ES-I3 (cell line): ENCODE measurements at regions not wholly inside any gene's neighbourhood (a gene's known extent, or its start where the extent isn't known, plus 50 kb on each side); places are given as distances from the start of the nearest gene placed in this dataset.
"Not testable (repeated sequence)": the region's sequence is repeated elsewhere in the genome, so short reads cannot be mapped to it uniquely, and the experiment has no call there.

ENCODE experiments used
- H3K36me3 ChIP-seq: 2 replicates; pipeline ENCODE4 v1.6.1; 2013; ENCODE audit warnings: mild to moderate bottlenecking, low read length, control low read depth, moderate library complexity; ENCODE audit not compliant: insufficient read depth
- H3K4me1 ChIP-seq: 2 replicates; pipeline ENCODE4 v1.6.1; 2013; ENCODE audit warnings: mild to moderate bottlenecking, control low read depth, low read length; ENCODE audit not compliant: insufficient read depth
- H3K9ac ChIP-seq: 2 replicates; pipeline ENCODE4 v1.6.1; 2013; ENCODE audit warnings: low read depth, mild to moderate bottlenecking, low read length, moderate library complexity
- H3K9me3 ChIP-seq: 2 replicates; pipeline ENCODE4 v1.6.1; 2013; ENCODE audit warnings: mild to moderate bottlenecking, low read length, moderate library complexity; ENCODE audit not compliant: control insufficient read depth, insufficient read depth

- Histone ChIP-seq H3K4me1 (no peaks in the 10 kb centered on the region), H3K36me3 (no peaks in the 10 kb centered on the region), H3K9ac (no peak overlapping the region), H3K9me3 (no peaks in the 10 kb centered on the region)
Measured at GRCh38 chr10:78605800-78606350, 462.9 kb upstream of the ZMIZ1 start.

GRCh38 chr10:78606766-78607165 lies 462.0 kb upstream of the ZMIZ1 start:
- H3K36me3 ChIP-seq, H3K9ac ChIP-seq, H3K9me3 ChIP-seq, H3K4me1 ChIP-seq: not testable (repeated sequence)

DNA sequence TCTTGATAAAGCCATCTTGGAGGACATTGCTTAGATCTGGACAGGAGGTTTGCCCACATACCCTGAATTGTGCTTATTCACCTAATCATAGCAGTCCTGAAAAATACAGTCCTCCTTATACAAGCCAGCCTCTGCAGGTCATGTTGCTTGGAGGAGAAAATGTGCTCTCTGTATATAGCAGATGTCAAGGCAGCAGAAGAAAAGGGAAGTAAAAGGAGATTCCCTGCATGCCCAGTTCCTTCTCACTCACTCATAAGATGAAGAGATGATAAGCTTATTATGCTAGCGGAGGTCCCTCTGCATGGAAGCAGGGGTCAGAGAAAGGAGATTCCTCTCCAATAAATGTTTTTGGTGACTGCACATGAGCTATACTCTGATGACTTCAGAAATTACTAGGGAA lies 458.8 kb upstream of the ZMIZ1 start:
- Histone ChIP-seq H3K9ac (no peak overlapping the region), H3K9me3 (no peaks in the 10 kb centered on the region), H3K36me3 (no peaks in the 10 kb centered on the region), H3K4me1 (no peaks in the 10 kb centered on the region)

GRCh38 chr10:78613132-78613531 lies 455.6 kb upstream of the ZMIZ1 start:
- no peak overlapping the region for H3K9ac ChIP-seq
- H3K9me3 ChIP-seq: no peaks in the 10 kb centered on the region
- H3K4me1 ChIP-seq: no peaks in the 10 kb centered on the region
- H3K36me3 ChIP-seq: no peaks in the 10 kb centered on the region

DNA sequence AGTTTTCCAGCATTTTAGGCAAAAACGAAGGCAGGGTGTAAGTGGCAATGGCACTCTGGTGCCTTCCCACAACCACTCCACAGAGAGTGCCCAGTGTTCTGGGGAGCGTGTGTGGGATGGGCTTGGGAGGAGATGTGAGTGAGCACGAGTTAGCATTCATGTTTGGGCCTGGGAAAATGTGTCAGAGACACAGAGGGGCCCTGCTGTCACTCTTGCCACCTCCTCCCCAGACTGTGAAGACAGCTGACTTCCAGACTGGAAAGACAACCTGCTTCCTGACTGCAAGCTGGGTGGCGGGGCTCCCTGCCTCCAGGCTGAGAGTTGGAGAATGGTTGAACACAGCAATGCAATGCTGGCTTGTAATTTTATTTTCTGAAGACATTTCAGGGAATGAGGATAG lies 454.5 kb upstream of the ZMIZ1 start:
- no peak overlapping the region for H3K9ac ChIP-seq
- H3K9me3 ChIP-seq: no peaks in the 10 kb centered on the region
- no peaks in the 10 kb centered on the region for H3K36me3 ChIP-seq
- H3K4me1 ChIP-seq: no peaks in the 10 kb centered on the region

DNA sequence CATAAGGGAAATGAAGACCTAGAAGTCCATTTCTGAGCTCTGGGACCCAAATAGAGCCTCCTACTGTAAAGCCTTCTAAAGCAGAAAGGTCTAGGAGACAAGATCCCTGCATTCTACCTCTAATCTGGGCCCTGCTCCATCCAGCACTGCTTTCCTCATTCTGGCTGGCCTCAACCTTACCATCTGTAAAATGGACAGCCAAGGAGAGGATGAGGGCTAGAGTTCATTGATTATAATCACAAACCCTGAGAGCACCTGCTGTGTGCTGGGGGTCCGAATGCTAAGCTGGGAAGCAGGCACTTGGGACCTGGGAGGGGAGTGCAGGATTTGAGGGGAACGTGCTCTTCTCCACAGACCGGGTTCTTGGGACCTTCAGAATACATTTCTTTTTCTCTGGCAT lies 454.0 kb upstream of the ZMIZ1 start:
- Histone ChIP-seq H3K36me3 (no peaks in the 10 kb centered on the region), H3K4me1 (no peaks in the 10 kb centered on the region), H3K9me3 (no peaks in the 10 kb centered on the region), H3K9ac (no peak overlapping the region)

GRCh38 chr10:78616125-78616695 lies 452.6 kb upstream of the ZMIZ1 start:
- no peaks in the 10 kb centered on the region for H3K4me1 ChIP-seq

GRCh38 chr10:78617115-78617514 lies 451.7 kb upstream of the ZMIZ1 start:
- H3K9me3 ChIP-seq: no peaks in the 10 kb centered on the region
- no peaks in the 10 kb centered on the region for H3K4me1 ChIP-seq
- H3K9ac ChIP-seq: no peak overlapping the region
- no peaks in the 10 kb centered on the region for H3K36me3 ChIP-seq

More at GRCh38 chr10:78616125-78616695, 452.6 kb upstream of the ZMIZ1 start:
- no peaks in the 10 kb centered on the region for H3K9me3 ChIP-seq
- H3K9ac ChIP-seq: no peak overlapping the region
- H3K36me3 ChIP-seq: no peaks in the 10 kb centered on the region

GRCh38 chr10:78617631-78618030 lies 451.1 kb upstream of the ZMIZ1 start:
- Histone ChIP-seq H3K4me1 (no peaks in the 10 kb centered on the region), H3K9ac (no peak overlapping the region), H3K9me3 (no peaks in the 10 kb centered on the region), H3K36me3 (no peaks in the 10 kb centered on the region)

DNA sequence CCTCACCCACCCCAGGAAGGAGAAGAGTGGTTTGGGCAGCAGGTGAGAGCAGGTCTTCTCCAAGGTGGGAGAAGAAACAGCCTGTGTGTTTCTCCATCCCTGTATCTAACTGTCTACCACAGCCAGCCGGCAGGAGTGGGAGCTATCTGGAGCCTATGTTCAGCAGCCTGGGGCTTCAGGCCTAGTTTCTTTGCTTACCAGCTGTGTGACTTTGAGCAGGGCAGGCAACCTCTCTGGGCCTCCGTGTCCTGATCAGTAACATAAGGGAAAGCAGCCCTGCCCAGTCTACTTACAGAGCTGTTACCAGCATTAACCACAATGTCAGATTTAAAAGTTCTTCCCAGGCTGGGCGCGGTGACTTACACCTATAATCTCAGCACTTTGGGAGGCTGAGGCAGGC lies 450.7 kb upstream of the ZMIZ1 start:
- Histone ChIP-seq H3K36me3 (no peaks in the 10 kb centered on the region), H3K9me3 (no peaks in the 10 kb centered on the region), H3K4me1 (no peaks in the 10 kb centered on the region; the same call in 1 of the 2 replicates), H3K9ac (no peak overlapping the region)

DNA sequence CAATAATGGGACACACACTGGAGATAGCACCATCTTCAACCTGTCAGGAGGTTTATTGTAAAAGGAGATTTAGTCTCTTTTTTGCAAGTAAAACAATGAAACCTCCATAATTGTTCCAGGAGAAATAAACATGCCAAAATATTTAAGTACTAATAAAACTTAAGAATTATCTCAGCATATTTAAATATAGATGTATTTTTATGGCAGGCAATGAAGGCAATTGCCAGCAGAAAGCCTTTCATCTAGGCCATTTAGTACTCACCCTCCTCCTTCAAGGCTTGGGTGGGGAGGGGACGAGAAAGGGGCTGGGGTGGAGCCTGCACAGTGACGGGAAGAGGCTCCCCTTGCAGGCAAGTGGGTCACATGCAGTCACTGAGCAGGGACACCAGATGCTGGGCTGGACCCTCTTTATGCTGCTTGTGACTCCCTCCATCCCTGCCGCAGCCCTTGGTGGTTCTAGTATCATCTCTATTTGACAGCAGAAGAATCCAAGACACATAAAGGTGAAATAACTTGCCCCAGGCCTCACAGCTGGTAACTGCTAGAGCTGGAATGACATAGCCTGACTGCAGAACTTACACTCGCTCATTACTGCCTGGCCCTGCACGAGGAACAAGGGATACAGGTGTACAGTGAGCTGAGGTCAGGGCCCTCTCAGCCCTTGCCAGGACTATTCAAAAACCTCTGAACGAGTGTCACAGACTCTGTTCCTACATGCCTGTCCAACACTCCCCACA lies 449.5 kb upstream of the ZMIZ1 start:
- Histone ChIP-seq H3K9ac (no peak overlapping the region), H3K36me3 (no peaks in the 10 kb centered on the region), H3K9me3 (no peaks in the 10 kb centered on the region), H3K4me1 (no peaks in the 10 kb centered on the region; the same call in 1 of the 2 replicates)

GRCh38 chr10:78619896-78620295 lies 448.9 kb upstream of the ZMIZ1 start:
- H3K9ac ChIP-seq: no peak overlapping the region
- H3K36me3 ChIP-seq: no peaks in the 10 kb centered on the region
- peaks cover 2% of the 10 kb centered on the region; the same call in 1 of the 2 replicates for H3K9me3 ChIP-seq
- no peaks in the 10 kb centered on the region; the same call in 1 of the 2 replicates for H3K4me1 ChIP-seq

DNA sequence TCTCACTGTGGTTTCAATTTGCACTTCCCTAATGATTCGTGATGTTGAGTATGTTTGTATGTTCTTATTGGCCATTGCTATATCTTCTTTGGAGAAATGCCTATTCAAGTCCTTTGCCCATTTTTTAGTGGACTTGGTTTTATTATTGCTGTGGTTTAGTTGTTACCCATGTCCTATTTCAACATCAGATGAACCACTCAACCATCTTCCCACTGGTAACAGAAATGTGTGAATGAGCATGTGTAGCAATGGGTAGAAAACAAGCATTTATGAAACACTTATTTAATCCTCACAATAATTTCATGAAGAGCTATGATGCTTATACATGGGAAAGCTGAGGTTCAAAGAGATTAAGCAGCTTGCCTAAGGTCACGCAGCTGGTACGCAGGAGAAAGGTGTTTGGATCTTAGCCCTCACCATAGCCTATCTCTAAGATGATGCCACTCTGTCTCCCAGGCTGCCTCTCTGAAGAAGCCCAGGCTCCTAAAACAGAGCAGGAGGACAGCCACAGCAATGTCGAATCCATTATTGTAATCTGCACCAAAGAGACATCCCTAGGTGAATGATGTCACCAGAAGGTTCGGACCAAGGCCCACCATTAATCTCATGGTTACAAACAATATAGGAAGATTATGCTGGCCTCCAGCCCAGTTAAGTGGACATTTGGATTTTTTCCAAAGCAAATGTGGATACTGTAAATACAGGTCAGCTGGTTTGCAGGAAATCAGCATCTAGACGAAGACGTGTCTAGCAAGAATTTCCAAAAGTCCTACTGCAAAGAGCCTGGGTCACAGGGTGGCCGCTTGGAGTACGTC lies 447.6 kb upstream of the ZMIZ1 start:
- H3K9ac ChIP-seq: no peak overlapping the region
- H3K9me3 ChIP-seq: peaks cover 2% of the 10 kb centered on the region; the same call in 1 of the 2 replicates
- no peaks in the 10 kb centered on the region; the same call in 1 of the 2 replicates for H3K4me1 ChIP-seq
- H3K36me3 ChIP-seq: no peaks in the 10 kb centered on the region

GRCh38 chr10:78623578-78624215 lies 445.1 kb upstream of the ZMIZ1 start:
- Histone ChIP-seq H3K4me1 (no peaks in the 10 kb centered on the region; the same call in 1 of the 2 replicates), H3K9me3 (peaks cover 2% of the 10 kb centered on the region; the same call in 1 of the 2 replicates), H3K36me3 (no peaks in the 10 kb centered on the region), H3K9ac (no peak overlapping the region)
